GM20000 (cell line): ENCODE measurements at regions not wholly inside any gene's neighbourhood (a gene's known extent, or its start where the extent isn't known, plus 50 kb on each side); places are given as distances from the start of the nearest gene placed in this dataset.
"Not testable (repeated sequence)": the region's sequence is repeated elsewhere in the genome, so short reads cannot be mapped to it uniquely, and the experiment has no call there.

Experiments
- DNase-seq: peaks from one replicate; pipeline ENCODE4 v3.0.0; 2012; ENCODE audit warnings: low spot score
- TF ChIP-seq, protein P1 (sequence below): IDR thresholded peaks from 2 replicates; pipeline ENCODE4 v1.5.1; 2012; ENCODE audit warnings: mild to moderate bottlenecking, control low read depth; ENCODE audit errors: extremely low read depth, missing control alignments

DNA sequence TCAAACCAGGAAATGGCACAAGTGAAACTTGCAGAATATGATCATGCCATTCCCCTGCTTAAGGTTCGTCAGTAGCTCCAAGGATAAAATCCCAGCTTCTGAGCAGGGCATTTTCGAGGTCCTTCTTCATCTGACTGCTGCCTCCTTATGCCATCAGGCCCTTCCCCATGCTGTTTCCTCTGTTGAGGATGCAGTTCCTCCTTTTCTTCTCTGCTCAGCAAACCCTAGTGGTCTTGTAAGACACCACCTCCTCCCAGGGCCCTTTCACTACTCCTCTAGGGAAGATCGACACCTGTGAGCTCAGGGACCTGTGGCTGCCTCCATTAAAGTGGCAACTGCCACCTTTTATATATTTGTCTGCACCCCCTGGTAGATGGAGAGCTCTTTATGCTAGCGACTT, 62.1 kb upstream of the JUN start:
- TF ChIP-seq, protein P1, sequence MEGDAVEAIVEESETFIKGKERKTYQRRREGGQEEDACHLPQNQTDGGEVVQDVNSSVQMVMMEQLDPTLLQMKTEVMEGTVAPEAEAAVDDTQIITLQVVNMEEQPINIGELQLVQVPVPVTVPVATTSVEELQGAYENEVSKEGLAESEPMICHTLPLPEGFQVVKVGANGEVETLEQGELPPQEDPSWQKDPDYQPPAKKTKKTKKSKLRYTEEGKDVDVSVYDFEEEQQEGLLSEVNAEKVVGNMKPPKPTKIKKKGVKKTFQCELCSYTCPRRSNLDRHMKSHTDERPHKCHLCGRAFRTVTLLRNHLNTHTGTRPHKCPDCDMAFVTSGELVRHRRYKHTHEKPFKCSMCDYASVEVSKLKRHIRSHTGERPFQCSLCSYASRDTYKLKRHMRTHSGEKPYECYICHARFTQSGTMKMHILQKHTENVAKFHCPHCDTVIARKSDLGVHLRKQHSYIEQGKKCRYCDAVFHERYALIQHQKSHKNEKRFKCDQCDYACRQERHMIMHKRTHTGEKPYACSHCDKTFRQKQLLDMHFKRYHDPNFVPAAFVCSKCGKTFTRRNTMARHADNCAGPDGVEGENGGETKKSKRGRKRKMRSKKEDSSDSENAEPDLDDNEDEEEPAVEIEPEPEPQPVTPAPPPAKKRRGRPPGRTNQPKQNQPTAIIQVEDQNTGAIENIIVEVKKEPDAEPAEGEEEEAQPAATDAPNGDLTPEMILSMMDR = no peak
- DNase-seq = no peak

DNA sequence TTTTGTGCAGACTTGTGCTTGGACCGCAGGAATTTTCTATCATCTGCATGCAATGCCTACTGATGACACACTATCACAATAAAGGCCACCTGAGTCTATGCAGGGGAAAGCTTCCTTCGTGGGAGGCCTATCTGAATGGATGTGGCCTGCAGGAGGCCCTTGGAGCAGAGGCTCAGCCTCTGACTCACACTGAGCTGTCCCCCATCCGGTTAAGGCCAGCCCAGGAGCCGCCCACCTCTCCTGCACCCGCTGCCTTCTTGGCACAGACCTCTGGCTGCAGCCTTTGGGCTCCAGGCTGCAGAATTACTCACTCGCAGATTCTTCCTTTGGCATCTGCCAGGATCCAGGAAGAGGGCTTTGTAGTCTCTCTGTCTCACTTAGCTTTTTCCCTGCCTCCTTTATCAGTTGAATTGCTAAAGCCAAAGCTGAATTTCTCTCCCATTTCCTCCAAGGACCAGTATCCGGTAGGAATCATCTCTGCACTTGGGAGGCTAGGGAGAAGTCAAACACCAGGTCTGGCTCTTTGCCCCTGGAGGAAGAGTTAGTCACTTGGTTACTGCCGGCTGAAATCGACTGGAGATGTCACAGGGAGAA, 65.1 kb upstream of the JUN start:
- TF ChIP-seq, protein P1 = no peak
- no peak for DNase-seq

DNA sequence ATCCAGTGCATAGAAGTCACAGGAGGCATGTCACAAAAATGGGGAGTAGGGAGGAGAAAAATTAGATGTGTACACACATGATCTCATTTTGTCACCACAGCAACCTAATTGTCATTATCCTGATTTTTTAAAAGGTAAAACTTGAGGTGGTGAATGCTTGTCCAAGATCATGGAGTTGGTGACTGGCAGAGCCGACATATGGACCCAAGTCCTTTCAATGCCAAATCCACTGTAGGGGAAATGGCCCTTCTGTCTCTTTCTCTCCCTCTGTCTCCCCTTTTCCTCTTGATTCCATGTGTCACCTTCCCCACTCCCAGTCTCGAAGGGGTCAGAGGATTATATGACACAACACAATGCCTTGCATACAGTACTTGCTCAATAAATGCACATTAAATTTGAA, 65.7 kb upstream of the JUN start:
- TF ChIP-seq, protein P1 = no peak
- DNase-seq = no peak

DNA sequence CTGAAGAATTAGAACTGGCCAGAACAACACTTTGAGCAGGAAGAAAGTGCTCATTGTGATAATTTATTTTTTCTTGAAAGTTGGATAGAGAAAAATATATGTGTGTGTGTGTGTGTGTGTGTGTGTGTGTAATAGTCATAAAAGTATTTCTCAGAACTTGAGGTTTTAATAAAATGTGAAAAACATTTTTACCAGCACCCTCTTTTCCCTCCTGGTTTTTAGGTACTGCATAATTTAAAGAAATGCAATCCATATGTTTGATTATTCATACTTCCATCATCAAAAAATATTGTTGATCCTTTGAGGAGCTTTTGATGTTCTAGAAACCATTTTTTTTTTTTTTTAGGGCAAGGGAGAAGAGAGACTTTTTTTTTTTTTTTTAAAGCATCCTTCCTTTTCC, 66.8 kb upstream of the JUN start:
- TF ChIP-seq, protein P1 = no peak
- DNase-seq = no peak

DNA sequence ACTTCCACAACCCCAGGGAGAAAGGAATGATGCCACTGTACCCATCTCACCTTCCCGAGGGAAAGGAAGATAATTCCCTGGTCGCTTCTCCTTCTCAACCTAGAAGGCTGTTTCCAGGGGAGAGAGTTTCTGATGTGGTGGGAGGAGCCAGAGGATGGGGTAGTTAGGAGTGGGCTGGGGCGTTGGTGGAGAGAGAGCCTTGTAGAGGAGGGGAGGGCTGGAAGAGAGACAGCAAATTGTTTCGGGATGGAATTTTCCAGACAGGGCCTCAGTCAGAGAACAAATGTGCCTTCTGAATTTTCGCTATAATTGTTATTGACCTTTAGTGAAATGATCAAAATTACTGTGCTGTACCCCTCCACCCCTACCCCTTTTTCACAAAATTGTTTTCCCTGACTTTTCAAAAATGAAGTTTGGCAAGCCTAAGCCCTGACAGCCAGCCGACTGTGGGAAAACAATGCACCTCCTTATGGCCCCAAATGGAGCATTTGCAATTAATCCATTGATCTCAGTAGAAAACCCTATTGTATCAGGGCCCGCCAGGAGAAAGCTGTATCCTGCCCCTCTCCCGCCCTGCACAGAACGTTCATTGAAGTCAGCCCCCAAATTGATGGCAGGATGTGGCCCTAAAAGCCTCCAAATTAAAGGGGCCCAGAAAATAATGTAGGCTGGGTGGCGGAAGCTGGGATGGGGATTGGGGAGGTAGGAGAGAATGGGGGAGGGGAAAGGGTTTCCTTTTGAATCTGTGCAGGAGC, 69.1 kb upstream of the JUN start:
- TF ChIP-seq, protein P1 = no peak
- DNase-seq = no peak

DNA sequence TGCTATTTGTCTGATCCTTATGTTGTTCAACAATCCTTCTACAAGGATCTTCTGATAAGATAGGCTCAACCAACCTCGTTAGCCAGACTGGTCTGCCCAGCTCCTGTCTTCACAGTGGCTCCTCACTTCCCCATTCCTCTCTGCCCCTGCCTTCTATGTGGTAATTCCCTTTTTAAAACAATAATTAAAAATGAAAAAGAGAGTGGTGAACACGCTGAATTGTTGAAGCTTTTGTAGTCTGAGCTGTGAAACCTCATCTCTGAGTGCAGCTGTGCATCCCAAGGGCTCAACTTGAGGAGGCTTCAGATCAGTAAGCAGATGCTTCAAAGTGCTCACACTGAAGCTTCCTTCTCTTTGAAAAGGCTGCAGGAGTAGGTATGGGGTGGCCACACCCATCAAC, 70.7 kb upstream of the JUN start:
- no peak for DNase-seq
- TF ChIP-seq, protein P1 = no peak

DNA sequence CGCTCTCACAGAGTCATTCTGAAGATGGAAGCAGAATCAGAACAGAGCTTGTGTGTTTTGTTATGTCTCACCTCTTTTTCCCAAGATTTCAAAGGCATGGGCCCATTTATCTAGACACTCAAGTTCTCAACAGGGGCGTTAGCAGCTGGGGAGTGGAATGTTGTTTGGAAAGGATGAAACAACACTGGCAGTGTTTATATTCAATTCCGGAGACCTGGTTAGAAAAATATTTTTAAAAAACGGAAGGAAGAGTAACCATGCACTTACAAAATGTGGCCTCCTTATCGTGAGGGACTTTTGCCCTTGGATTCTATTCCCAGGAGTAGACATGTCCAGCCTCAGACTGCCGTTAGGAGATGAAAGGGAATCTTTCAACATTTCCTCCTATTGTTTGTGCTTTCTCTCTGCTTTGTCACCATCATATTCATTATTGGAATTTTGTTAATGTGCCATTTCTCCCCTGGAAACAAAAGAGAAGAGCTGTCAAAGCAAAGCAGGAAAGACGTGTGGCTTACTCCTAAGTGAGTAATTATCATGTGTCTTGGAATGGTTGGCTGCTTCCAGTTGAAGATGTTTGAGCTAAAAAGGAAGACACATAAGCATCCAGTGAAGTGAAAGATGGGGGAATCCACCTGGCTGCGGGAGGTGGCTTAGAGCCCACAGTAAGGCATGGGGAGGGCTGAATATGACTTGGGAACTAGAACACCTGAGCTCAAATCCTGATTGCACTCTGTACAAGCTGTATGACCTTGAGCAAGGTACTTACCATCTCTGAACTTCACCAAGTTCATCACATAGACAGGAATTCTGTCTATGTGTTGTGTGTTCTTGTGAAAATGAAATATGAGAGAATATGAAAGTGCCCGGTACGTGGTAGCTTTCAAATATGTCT, 71.7 kb upstream of the JUN start:
- DNase-seq = no peak
- TF ChIP-seq, protein P1 = no peak

DNA sequence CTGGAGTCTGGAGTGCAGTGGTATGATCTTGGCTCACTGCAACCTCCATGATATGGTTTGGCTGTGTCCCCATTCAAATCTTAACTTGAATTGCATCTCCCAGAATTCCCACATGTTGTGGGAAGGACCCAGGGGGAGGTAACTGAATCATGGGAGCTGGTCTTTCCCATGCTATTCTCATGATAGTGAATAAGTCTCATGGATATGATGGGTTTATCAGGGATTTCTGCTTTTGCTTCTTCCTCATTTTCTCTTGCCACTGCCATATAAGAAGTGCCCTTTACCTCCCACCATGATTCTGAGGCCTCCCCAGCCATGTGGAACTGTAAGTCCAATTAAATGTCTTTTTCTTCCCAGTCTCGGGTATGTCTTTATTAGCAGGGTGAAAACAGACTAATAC, 72.4 kb upstream of the JUN start:
- not testable (repeated sequence) for DNase-seq
